SU-DHL-6 (cell line): ENCODE measurements at regions not wholly inside any gene's neighbourhood (a gene's known extent, or its start where the extent isn't known, plus 50 kb on each side); places are given as distances from the start of the nearest gene placed in this dataset.
"Not testable (repeated sequence)": the region's sequence is repeated elsewhere in the genome, so short reads cannot be mapped to it uniquely, and the experiment has no call there.

Source experiments
- CTCF ChIP-seq: fragments of 200-600 bp; sonication (generic); IDR thresholded peaks from one replicate; pipeline ENCODE4 v1.5.1; 2017; ENCODE audit warnings: antibody characterized with exemption, mild to moderate bottlenecking, low read length, moderate library complexity; ENCODE audit not compliant: insufficient read depth, poor library complexity, severe bottlenecking
- EZH2phosphoT487 ChIP-seq: fragments of 200-600 bp; sonication (generic), shearing (Covaris generic); conservative IDR thresholded peaks from 2 replicates; pipeline ENCODE4 v1.6.1; 2018; ENCODE audit warnings: mild to moderate bottlenecking, antibody characterized with exemption, low read length, moderate library complexity, mixed read lengths

- TF ChIP-seq CTCF, EZH2phosphoT487: not testable (repeated sequence)
Measured at GRCh38 chr21:15128714-15129113, 63.9 kb upstream of the NRIP1 start.
